GM19043 (cell line): ENCODE measurements at regions not wholly inside any gene's neighbourhood (a gene's known extent, or its start where the extent isn't known, plus 50 kb on each side); places are given as distances from the start of the nearest gene placed in this dataset.

Experiments used
- ATAC-seq: cut with Tn5 transposase; IDR thresholded peaks from one replicate; pipeline ENCODE4 v1.9.1; 2021; ENCODE audit warnings: low read depth; ENCODE audit not compliant: unreplicated experiment

- no peak for ATAC-seq
Observed at GRCh38 chr10:124231168-124232155, 138.1 kb upstream of the CHST15 start.

DNA sequence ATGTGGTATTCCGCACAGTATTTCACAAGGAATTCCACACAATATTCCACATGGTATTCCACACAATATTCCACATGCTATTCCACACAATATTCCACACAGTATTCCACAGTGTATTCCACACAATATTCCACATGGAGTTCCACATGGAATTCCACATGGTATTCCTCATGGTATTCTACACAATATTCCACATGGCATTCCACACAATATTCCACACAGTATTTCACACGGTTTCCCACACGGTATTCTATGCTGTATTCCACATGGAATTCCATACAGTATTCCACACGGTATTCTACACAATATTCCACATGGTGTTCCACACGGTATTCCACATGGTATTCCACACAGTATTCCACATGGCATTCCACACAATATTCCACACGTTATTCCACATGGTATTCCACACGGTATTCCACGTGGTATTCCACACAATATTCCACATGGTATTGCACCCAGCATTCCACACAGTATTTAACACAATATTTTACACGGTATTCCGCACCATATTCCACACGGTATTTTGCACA, 137.3 kb upstream of the CHST15 start:
- no peak for ATAC-seq

DNA sequence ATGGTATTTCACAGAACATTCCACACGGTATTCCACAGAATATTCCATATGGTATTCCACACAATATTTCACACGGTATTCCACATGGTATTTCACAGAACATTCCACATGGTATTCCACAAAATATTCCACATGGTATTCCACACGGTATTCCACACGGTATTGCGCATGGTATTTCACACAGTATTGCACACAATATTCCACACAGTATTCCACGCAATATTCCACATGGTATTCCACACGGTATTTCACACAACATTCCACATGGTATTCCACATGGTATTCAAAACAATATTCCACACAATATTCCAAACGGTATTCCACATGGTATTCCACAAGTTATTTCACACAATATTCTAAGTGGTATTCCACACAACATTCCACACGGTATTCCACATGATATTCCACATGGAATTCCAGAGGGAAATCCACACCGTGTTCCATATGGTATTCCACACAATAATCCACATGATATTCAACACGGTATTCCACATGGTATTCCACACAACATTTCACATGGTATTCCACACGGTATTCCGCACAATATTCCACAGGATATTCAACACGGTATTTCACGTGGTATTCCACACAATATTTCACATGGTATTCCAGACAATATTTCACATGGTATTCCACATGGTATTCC, 136.7 kb upstream of the CHST15 start:
- no peak for ATAC-seq

GRCh38 chr10:124229201-124229988, 136.0 kb upstream of the CHST15 start:
- no peak for ATAC-seq

GRCh38 chr10:124228471-124228870, 135.1 kb upstream of the CHST15 start:
- ATAC-seq = no peak

DNA sequence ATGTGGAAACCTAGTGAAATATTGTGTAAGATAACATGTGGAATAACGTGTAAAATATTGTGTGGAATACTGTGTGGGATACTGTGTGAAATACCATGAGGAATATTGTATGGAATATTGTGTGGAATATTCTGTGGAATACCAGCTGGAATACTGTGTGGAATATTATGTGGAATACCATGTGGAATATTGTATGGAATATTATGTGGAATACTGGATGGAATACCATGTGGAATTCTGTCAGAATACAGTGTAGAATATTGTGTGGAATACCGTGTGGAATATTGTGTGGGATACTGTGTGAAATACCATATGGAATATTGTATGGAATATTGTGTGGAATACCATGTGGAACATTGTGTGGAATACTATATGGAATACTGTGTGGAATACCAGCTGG, 134.6 kb upstream of the CHST15 start:
- ATAC-seq = no peak

GRCh38 chr10:124227055-124227975, 133.9 kb upstream of the CHST15 start:
- no peak for ATAC-seq

GRCh38 chr10:124226271-124227054, 133.1 kb upstream of the CHST15 start:
- no peak for ATAC-seq

GRCh38 chr10:124225467-124226270, 132.3 kb upstream of the CHST15 start:
- no peak for ATAC-seq

DNA sequence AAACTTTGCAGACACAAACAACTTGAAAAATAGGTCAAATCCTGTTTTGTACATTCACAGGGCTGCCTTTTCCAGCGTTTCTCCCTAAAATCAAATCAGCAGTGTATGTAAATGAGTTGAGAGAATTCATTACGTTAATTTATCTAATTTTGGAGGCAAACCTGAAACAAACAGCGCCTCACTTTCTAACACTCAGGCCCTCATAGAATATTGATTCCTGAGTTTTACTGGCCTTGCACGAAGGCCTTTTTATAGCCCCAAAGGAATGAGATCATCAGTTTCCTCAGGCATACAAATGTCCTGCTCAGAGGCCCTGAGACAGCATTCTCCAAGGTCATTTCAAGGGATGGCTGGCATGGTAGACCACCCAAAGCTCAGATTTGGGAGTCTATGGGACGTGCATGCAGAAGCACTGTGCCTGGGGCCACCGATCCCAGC, 131.7 kb upstream of the CHST15 start:
- no peak for ATAC-seq

DNA sequence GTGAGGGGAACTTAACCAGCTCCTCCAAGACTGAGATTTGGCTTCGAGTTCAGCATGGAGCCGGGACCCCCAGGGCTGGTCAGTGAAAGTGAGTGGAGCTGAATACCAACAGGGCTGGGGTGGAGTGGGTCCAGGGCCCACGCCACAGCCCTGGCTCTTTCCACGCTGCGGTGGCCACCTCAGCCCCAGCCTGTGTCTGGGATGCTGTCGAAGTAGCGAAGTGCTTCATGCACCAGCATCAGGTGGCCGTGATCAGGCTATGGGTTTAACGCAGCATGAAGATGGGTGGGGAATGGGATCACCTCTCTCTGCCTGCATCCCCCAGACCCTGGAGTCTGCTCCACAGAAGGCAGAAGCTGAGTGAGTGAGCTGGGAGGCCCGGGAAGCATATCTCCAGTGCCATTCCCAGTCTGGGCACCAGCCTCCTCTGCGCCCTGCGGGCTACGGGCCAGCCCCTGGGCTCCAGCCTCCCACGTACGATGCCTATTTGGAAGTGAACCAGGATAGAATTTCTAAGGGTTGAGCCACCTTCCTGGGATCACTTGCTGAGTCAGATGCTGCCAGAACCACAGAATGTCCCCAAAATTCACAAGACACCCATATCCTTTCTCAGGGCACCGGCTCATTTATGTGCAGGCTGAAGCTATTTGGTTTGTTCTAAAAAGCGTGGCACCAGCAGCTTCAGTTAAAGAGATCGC, 131.1 kb upstream of the CHST15 start:
- ATAC-seq = no peak

DNA sequence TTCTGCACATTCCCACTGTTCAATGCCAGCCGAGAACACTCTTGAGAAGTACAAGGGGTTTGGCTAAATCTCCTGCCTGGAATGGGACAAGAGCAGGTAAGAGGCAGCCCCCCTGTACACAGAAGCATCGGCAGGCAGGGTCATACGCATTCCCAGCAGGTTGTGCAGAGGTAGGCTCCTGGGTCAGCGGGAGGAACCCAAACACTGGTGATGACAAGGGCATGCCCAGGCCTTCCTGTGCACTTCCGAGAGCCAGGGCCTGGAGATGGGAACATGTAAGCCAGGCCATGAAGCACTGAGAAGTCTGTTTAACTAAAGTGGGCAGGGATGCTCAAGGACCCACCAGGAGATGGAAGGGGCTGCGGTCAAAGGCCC, 130.3 kb upstream of the CHST15 start:
- no peak for ATAC-seq

GRCh38 chr10:124222988-124223710, 129.8 kb upstream of the CHST15 start:
- ATAC-seq = no peak

DNA sequence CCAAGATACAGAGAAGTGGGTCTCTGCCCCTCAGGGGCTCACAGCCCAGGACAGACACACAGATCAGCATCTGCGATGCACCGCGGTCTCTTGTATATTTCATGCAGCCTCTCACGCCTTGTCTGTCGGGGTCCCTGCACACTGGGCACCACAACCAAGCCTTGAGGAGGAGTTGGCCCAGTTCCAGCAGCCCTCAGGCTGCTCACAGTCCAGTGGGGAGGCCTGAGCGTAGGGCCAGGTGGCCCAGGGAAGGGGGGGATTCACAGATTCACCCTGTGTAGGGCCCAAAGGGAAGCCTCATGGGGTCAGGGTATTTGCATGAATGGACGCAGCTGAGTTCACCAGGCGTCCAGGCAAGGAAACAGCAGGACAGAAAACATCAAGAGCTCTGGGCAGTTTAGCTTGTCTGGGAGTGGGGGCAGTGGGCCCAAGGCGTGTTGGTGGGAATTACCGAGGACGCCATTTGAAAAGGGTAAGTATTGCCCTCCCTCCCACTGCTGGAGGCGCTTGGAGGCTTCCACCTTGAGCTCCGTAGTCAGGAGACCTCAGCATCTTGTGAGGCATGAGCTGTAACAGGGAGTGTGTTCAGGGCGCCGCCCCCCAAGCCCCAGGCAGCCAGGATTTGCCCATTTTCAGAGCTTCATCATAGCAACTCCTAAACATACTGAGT, 129.1 kb upstream of the CHST15 start:
- no peak for ATAC-seq

DNA sequence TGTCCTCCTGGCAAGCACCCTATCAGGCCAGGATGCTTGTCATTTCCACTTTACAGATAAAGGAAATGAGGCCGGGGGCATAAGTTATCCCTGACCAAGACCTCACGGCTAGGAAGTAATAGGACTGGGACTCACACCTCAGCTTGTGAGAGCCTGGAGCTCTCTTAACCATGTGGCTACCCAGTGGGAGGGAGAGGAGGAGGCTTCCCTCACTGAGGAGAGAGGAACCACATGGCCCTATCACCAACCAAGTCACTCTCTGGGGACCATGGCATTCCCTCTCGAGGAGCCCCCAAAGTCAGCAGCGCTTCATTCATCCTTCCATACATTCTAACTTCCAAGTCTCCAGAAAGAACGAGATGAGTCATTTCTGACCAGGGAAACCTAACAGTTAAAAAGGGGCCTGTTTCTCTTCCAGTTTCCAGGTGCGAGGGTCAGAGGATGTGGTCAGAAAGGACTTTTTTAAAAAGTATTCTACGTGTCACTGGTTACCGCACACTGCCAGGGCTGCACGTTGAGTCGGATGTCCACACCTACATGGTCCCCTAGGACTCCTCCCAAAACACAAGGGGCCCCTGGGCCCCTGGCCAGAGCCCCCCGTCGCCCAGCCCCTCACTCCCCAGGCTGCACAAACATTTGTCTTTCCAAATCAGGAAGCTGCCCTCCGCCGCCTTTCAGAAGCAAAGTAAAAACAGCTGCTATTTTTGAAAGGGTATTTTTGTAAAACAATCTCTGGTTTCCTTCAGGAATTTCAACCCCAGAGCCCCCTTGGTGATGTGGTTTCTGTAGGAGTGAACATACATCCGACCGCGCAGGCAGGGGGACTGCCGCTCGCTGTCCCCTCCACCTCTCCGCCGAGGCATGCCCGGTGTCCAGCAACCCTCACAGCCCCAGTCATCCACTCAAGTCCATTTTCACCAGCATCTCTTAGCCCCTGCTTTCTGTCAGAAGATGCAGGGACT, 128.2 kb upstream of the CHST15 start:
- ATAC-seq = peak; percentile 82
